Activated T-cell treated with anti-CD3 and anti-CD28 coated beads for 48 hours (primary cell): ENCODE measurements at regions not wholly inside any gene's neighbourhood (a gene's known extent, or its start where the extent isn't known, plus 50 kb on each side); places are given as distances from the start of the nearest gene placed in this dataset.

ENCODE experiments used
- DNase-seq: peaks from one replicate; pipeline ENCODE4 v3.0.0-alpha.2; 2020; ENCODE audit warnings: low read depth

GRCh38 chr22:23410411-23410810 is 169.7 kb downstream of the IGLL1 start:
- DNase-seq, result no peak

GRCh38 chr22:23409976-23410375 is 170.1 kb downstream of the IGLL1 start:
- DNase-seq, result no peak

- DNase-seq, result no peak
Observed at GRCh38 chr22:23408321-23408720, 171.8 kb downstream of the IGLL1 start.

GRCh38 chr22:23405366-23405851 is 174.7 kb downstream of the IGLL1 start:
- DNase-seq, result no peak

GRCh38 chr22:23404689-23405365 is 175.3 kb downstream of the IGLL1 start:
- DNase-seq, result no peak

GRCh38 chr22:23403720-23404688 is 176.1 kb downstream of the IGLL1 start:
- no peak for DNase-seq

- no peak for DNase-seq
Observed at GRCh38 chr22:23403152-23403719, 176.9 kb downstream of the IGLL1 start.

GRCh38 chr22:23402275-23403151 is 177.6 kb downstream of the IGLL1 start:
- peak; percentile 62 for DNase-seq

GRCh38 chr22:23401910-23402274 is 178.2 kb downstream of the IGLL1 start:
- DNase-seq, result no peak

- no peak for DNase-seq
Observed at GRCh38 chr22:23401111-23401909, 178.8 kb downstream of the IGLL1 start.

GRCh38 chr22:23400286-23400981 is 179.7 kb downstream of the IGLL1 start:
- no peak for DNase-seq

- no peak for DNase-seq
Observed at GRCh38 chr22:23399367-23400285, 180.5 kb downstream of the IGLL1 start.

GRCh38 chr22:23398701-23399366 is 181.3 kb downstream of the IGLL1 start:
- DNase-seq, result no peak

GRCh38 chr22:23397613-23398567 is 182.2 kb downstream of the IGLL1 start:
- no peak for DNase-seq

GRCh38 chr22:23397008-23397612 is 183.0 kb downstream of the IGLL1 start:
- no peak for DNase-seq

GRCh38 chr22:23396362-23397007 is 183.6 kb downstream of the IGLL1 start:
- no peak for DNase-seq
